B cell (primary cell): ENCODE measurements at regions not wholly inside any gene's neighbourhood (a gene's known extent, or its start where the extent isn't known, plus 50 kb on each side); places are given as distances from the start of the nearest gene placed in this dataset.
"Not testable (repeated sequence)": the region's sequence is repeated elsewhere in the genome, so short reads cannot be mapped to it uniquely, and the experiment has no call there.

ENCODE experiments used
- ATAC-seq: fragments of 200-7000 bp; cut with Tn5 transposase; one replicate; pipeline ENCODE4 v1.10.0; 2021; ENCODE audit warnings: low read depth, mild to moderate bottlenecking, moderate number of reproducible peaks, moderate library complexity
- CTCF ChIA-PET: fragments of 350-600 bp; sonication (Branson Sonifier 250); formaldehyde crosslinking; loops from one replicate; lab custom pipeline; 2021; ENCODE audit warnings: antibody characterized with exemption, inconsistent platforms; lab: Charles Lee
- POLR2A ChIA-PET: fragments of 350-600 bp; sonication (Branson Sonifier 250); formaldehyde crosslinking; loops from one replicate; lab custom pipeline; 2021; ENCODE audit warnings: antibody characterized with exemption; lab: Charles Lee
- DNase-seq: peaks from one replicate; pipeline ENCODE4 v3.0.0; 2013
- H2AFZ ChIP-seq: 2 replicates; pipeline ENCODE4 v1.6.1; 2012; ENCODE audit warnings: mild to moderate bottlenecking, low read depth, low read length; ENCODE audit not compliant: insufficient read depth, poor library complexity, severe bottlenecking
- H3K27ac ChIP-seq, 2 donors: 1 replicate in 1 of 2; 2 replicates in 1 of 2; pipeline ENCODE4 v1.5.1; 2012 to 2013; ENCODE audit warnings: low read length in 2 of 2, mild to moderate bottlenecking in 2 of 2, moderate library complexity in 1 of 2
- H3K27me3 ChIP-seq, 4 experiments: fragments of 200-600 bp in 1 of 4; sonication (generic) in 1 of 4; replicated peaks in 1 of 4; 1 replicate in 2 of 4; 2 replicates in 2 of 4; pipeline versions ENCODE4 v1.6.1 to v1.7.0; 2013 to 2016; ENCODE audit warnings: low read length in 3 of 4, mild to moderate bottlenecking in 2 of 4, mixed read lengths in 1 of 4, moderate library complexity in 1 of 4; ENCODE audit not compliant: insufficient read depth in 4 of 4, control insufficient read depth in 3 of 4; ENCODE audit errors: control extremely low read depth in 1 of 4
- H3K36me3 ChIP-seq, 2 experiments: replicated peaks in 1 of 2; 1 replicate in 1 of 2; 2 replicates in 1 of 2; pipeline versions ENCODE4 v1.6.1 to v1.7.1; 2013; ENCODE audit warnings: low read length in 1 of 2; ENCODE audit not compliant: insufficient read depth in 2 of 2, control insufficient read depth in 1 of 2; ENCODE audit errors: control extremely low read depth in 1 of 2, extremely low read depth in 1 of 2
- H3K4me1 ChIP-seq, 2 donors: fragments of 200-600 bp in 1 of 2; sonication (generic) in 1 of 2; 1 replicate in 1 of 2; 2 replicates in 1 of 2; pipeline versions ENCODE4 v1.5.1 to v1.6.1; 2013 to 2017; ENCODE audit warnings: low read length in 2 of 2; ENCODE audit not compliant: control insufficient read depth in 2 of 2, insufficient read depth in 2 of 2
- H3K4me2 ChIP-seq: replicated peaks from 2 replicates; pipeline ENCODE3; 2012; ENCODE audit warnings: mild to moderate bottlenecking, low read depth, low read length; ENCODE audit not compliant: poor library complexity, severe bottlenecking
- H3K4me3 ChIP-seq, 5 experiments: fragments of 200-600 bp in 1 of 5; sonication (generic) in 1 of 5; 1 replicate in 3 of 5; 2 replicates in 2 of 5; pipeline versions ENCODE4 v1.5.1 to v1.7.0; 2011 to 2016; ENCODE audit warnings: low read length in 4 of 5, mild to moderate bottlenecking in 4 of 5, low read depth in 2 of 5, control low read depth in 1 of 5, moderate library complexity in 1 of 5; ENCODE audit not compliant: insufficient read depth in 1 of 5; ENCODE audit errors: control extremely low read depth in 1 of 5, extremely low read depth in 1 of 5
- H3K79me2 ChIP-seq: fragments of 200-600 bp; sonication (generic); one replicate; pipeline ENCODE4 v1.6.0; 2016; ENCODE audit warnings: low read length; ENCODE audit not compliant: control insufficient read depth, insufficient read depth
- H3K9ac ChIP-seq: fragments of 200-600 bp; sonication (generic); 2 replicates; pipeline ENCODE4 v1.6.1; 2017; ENCODE audit warnings: mild to moderate bottlenecking, low read length, moderate library complexity
- H3K9me3 ChIP-seq, 3 donors: one replicate each; pipeline versions ENCODE4 v1.6.1 to v1.7.1; 2013; ENCODE audit warnings: low read length in 2 of 3; ENCODE audit not compliant: control insufficient read depth in 2 of 3, insufficient read depth in 1 of 3; ENCODE audit errors: control extremely low read depth in 1 of 3
- H4K20me1 ChIP-seq: 2 replicates; pipeline ENCODE4 v1.6.0; 2012; ENCODE audit warnings: mild to moderate bottlenecking, low read length; ENCODE audit not compliant: insufficient read depth, control insufficient read depth, poor library complexity, severe bottlenecking
- H3K27ac Mint-ChIP-seq: one replicate; pipeline ENCODE4 v1.8.0; 2021; ENCODE audit warnings: mixed read lengths
- H3K27me3 Mint-ChIP-seq: one replicate; pipeline ENCODE4 v1.8.0; 2021; ENCODE audit warnings: mixed read lengths
- H3K4me1 Mint-ChIP-seq: one replicate; pipeline ENCODE4 v1.8.0; 2021; ENCODE audit warnings: mixed read lengths
- H3K4me3 Mint-ChIP-seq: one replicate; pipeline ENCODE4 v1.8.0; 2021; ENCODE audit warnings: mixed read lengths
- H3K9me3 Mint-ChIP-seq: one replicate; pipeline ENCODE4 v1.8.0; 2022; ENCODE audit warnings: mixed read lengths; ENCODE audit not compliant: insufficient read depth
- EZH2 ChIP-seq: IDR thresholded peaks from 2 replicates; pipeline ENCODE4 v1.6.1; 2012; ENCODE audit warnings: borderline replicate concordance, low read depth, mild to moderate bottlenecking, moderate library complexity, low read length; ENCODE audit not compliant: insufficient read depth, poor library complexity, severe bottlenecking
- WGBS: methylation state at CpG from one replicate; pipeline ENCODE4 v1.1.5; 2013; ENCODE audit warnings: missing lambda C conversion rate; ENCODE audit not compliant: insufficient coverage; 5-methylcytosine and 5-hydroxymethylcytosine counted together
- intact Hi-C: fragments of 100-400 bp; cut with micrococcal nuclease; formaldehyde crosslinking; loops from one replicate; pipeline ENCODE4 v1.10.0; 2022
- TF ChIP-seq, protein P1 (sequence below): fragments of 200-600 bp; IDR thresholded peaks from one replicate; pipeline ENCODE4 v1.8.0; 2022; ENCODE audit warnings: antibody characterized with exemption, mild to moderate bottlenecking

DNA sequence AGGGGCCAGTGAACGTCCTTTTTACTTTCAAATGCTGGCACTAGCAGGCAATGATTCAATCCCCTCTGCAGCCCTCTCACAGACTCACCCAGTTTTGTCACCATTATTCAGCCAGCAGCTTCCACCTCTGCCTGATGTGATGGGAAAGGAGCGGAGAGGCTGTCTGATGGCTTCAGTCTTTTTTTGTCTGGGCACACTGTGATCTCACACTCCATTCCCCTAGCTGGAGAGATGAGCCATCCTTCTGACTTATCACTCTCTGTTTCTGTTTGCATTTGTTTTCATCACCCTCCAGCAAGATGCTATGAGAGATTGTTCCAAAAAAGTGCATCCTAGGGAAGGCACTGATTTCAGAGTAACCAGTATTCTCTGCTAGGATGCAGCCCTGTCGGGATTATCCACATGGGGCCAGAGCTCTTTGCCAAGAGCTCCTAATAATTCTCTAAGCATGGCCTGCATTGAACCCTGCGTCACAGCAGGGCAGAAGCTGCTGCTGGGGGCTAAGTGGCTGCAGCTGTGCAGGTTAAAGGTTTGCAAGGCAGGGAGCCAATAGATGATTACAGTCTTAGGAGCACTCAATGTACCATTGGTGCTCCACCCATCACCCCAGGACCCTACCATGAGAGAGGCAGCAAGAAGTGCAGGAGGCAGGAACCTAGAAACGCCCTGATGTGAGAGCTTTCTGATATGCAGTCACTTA is 236.1 kb upstream of the C16orf82 start:
- no peak for ATAC-seq
- no peaks in the 10 kb centered on the region for H3K4me1 Mint-ChIP-seq
- no peaks in the 10 kb centered on the region for H4K20me1 ChIP-seq

DNA sequence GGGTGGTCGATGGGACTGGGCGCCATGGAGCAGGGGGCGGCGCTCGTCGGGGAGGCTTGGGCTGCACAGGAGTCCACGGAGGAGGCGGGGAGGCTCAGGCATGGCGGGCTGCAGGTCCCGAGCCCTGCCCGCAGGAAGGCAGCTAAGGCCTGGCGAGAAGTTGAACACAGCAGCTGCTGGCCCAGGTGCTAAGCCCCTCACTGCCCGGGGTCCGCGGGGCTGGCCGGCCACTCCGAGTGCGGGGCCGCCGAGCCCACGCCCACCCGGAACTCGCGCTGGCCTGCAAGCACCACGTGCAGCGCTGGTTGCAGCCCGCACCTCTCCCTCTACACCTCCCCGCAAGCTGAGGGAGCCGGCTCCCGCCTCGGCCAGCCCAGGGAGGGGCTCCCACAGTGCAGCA is 230.6 kb upstream of the C16orf82 start:
- H3K27ac Mint-ChIP-seq, H3K4me3 Mint-ChIP-seq, POLR2A ChIA-PET, H3K4me1 ChIP-seq, intact Hi-C loops, H3K27me3 Mint-ChIP-seq, DNase-seq, H3K27me3 ChIP-seq, CTCF ChIA-PET, H3K9ac ChIP-seq, H3K27ac ChIP-seq, H4K20me1 ChIP-seq, H3K4me1 Mint-ChIP-seq, H3K4me3 ChIP-seq, H3K4me2 ChIP-seq, ATAC-seq, H3K9me3 Mint-ChIP-seq, H3K9me3 ChIP-seq, H2AFZ ChIP-seq, H3K36me3 ChIP-seq, H3K79me2 ChIP-seq: not testable (repeated sequence)
- 92% methylated on average over 25 of the region's 31 CpGs for WGBS

More for the DNA sequence above, 236.1 kb upstream of the C16orf82 start:
- Mint-ChIP-seq H3K4me3 (no peak overlapping the region), H3K27me3 (peaks cover 16% of the 10 kb centered on the region), H3K9me3 (peaks cover 9% of the 10 kb centered on the region), H3K27ac (no peak overlapping the region)
- Histone ChIP-seq H3K4me2 (no peak overlapping the region), H3K4me3 (no peak overlapping the region), H3K27me3 (peaks cover 0 to 4% (median 0%) of the 10 kb centered on the region in 4 experiments), H2AFZ (no peak overlapping the region), H3K9me3 (no peaks in the 10 kb centered on the region), H3K4me1 (no peaks in the 10 kb centered on the region), H3K27ac (no peak overlapping the region), H3K36me3 (no peaks in the 10 kb centered on the region), H3K9ac (no peak overlapping the region), H3K79me2 (no peaks in the 10 kb centered on the region)
- WGBS = 70% methylated on average over 3 of the region's 5 CpGs
- intact Hi-C loops = no loop called here
- no peak for TF ChIP-seq EZH2
- TF ChIP-seq, protein P1, sequence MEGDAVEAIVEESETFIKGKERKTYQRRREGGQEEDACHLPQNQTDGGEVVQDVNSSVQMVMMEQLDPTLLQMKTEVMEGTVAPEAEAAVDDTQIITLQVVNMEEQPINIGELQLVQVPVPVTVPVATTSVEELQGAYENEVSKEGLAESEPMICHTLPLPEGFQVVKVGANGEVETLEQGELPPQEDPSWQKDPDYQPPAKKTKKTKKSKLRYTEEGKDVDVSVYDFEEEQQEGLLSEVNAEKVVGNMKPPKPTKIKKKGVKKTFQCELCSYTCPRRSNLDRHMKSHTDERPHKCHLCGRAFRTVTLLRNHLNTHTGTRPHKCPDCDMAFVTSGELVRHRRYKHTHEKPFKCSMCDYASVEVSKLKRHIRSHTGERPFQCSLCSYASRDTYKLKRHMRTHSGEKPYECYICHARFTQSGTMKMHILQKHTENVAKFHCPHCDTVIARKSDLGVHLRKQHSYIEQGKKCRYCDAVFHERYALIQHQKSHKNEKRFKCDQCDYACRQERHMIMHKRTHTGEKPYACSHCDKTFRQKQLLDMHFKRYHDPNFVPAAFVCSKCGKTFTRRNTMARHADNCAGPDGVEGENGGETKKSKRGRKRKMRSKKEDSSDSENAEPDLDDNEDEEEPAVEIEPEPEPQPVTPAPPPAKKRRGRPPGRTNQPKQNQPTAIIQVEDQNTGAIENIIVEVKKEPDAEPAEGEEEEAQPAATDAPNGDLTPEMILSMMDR = no peak
- no peak for DNase-seq
- CTCF ChIA-PET = no interaction called here
- POLR2A ChIA-PET = no interaction called here
